OCI-LY1 (cell line): ENCODE measurements at regions not wholly inside any gene's neighbourhood (a gene's known extent, or its start where the extent isn't known, plus 50 kb on each side); places are given as distances from the start of the nearest gene placed in this dataset.

Experiments
- EZH2 ChIP-seq: fragments of 200-600 bp; sonication (generic), shearing (Covaris generic); IDR thresholded peaks from 2 replicates; pipeline ENCODE4 v1.8.0; 2017; ENCODE audit warnings: borderline replicate concordance, mixed run types, mild to moderate bottlenecking, antibody characterized with exemption, low read length, moderate library complexity, mixed read lengths
- TF ChIP-seq, protein P1 (sequence below): fragments of 200-600 bp; sonication (generic), shearing (Covaris generic); IDR thresholded peaks from 2 replicates; pipeline ENCODE4 v1.5.1; 2017; ENCODE audit warnings: mild to moderate bottlenecking, antibody characterized with exemption, low read length, moderate library complexity, mixed read lengths

DNA sequence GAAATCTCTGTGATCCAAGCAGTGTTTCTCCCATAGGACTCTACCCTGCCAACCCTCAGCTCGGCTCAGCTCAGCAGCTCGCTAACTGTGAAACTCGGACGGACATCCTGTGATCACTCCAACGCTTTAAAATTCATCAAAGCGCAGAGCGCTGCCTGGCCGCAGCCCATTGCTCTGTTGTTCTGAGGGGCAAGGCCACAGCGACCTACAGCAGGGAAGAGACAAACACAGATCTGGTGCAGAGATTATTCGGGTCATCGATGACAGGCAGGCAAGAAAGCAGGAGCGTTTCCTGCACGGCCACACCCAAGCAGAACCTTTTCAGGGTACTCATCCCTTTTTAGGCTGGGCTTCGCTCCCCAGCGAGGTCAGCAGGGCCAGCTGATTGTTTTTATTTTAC is 72.1 kb downstream of the INSIG1 start:
- TF ChIP-seq, protein P1, sequence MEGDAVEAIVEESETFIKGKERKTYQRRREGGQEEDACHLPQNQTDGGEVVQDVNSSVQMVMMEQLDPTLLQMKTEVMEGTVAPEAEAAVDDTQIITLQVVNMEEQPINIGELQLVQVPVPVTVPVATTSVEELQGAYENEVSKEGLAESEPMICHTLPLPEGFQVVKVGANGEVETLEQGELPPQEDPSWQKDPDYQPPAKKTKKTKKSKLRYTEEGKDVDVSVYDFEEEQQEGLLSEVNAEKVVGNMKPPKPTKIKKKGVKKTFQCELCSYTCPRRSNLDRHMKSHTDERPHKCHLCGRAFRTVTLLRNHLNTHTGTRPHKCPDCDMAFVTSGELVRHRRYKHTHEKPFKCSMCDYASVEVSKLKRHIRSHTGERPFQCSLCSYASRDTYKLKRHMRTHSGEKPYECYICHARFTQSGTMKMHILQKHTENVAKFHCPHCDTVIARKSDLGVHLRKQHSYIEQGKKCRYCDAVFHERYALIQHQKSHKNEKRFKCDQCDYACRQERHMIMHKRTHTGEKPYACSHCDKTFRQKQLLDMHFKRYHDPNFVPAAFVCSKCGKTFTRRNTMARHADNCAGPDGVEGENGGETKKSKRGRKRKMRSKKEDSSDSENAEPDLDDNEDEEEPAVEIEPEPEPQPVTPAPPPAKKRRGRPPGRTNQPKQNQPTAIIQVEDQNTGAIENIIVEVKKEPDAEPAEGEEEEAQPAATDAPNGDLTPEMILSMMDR: no peak
- no peak for TF ChIP-seq EZH2
